ENCODE measurements at regions not wholly inside any gene's neighbourhood (a gene's known extent, or its start where the extent isn't known, plus 50 kb on each side); places are given as distances from the start of the nearest gene placed in this dataset.

DNA sequence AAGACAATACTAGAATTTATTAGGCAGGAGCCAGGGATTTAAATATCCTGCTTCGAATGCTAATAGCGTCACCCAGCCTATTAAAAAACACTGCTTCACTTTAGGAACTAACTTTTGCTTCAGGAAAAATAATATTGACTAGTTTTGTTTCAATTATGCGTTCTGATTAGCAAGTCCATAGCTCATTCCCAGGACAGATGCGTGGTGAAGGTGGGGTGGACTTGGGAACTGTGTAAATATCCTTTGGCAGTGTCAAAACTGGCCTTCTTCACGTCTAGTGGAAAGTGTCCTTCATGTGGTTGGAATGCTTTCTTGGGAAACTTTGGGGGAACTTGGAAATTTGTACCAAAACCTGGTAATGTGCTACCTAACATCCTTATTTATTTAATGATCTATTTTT lies 474.8 kb upstream of the NOVA1 start:
- no peak overlapping the region for H3K4me3 ChIP-seq (ENCODE audit: insufficient read depth, low read length)
- H3K79me2 ChIP-seq (ENCODE audit: insufficient read depth, low read length), result no peaks in the 10 kb centered on the region
- no peaks in the 10 kb centered on the region for H4K20me1 ChIP-seq (ENCODE audit: insufficient read depth, low read length)
- no peaks in the 10 kb centered on the region for H3K27me3 ChIP-seq (ENCODE audit: insufficient read depth, low read length)
- no peak overlapping the region for H3K4me2 ChIP-seq (ENCODE audit: insufficient read depth, low read length)
- H3K4me1 ChIP-seq (ENCODE audit: insufficient read depth, low read length), result no peaks in the 10 kb centered on the region
- H3K9me3 ChIP-seq (ENCODE audit: low read depth, low read length), result peaks cover 1% of the 10 kb centered on the region
- TF ChIP-seq, protein P1, sequence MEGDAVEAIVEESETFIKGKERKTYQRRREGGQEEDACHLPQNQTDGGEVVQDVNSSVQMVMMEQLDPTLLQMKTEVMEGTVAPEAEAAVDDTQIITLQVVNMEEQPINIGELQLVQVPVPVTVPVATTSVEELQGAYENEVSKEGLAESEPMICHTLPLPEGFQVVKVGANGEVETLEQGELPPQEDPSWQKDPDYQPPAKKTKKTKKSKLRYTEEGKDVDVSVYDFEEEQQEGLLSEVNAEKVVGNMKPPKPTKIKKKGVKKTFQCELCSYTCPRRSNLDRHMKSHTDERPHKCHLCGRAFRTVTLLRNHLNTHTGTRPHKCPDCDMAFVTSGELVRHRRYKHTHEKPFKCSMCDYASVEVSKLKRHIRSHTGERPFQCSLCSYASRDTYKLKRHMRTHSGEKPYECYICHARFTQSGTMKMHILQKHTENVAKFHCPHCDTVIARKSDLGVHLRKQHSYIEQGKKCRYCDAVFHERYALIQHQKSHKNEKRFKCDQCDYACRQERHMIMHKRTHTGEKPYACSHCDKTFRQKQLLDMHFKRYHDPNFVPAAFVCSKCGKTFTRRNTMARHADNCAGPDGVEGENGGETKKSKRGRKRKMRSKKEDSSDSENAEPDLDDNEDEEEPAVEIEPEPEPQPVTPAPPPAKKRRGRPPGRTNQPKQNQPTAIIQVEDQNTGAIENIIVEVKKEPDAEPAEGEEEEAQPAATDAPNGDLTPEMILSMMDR (IDR thresholded peaks at IDR 0.05; ENCODE audit: extremely low read depth, low read depth, low read length), result no peak
- no peaks in the 10 kb centered on the region for H3K36me3 ChIP-seq (ENCODE audit: insufficient read depth, low read length)
- no peak overlapping the region for H3K27ac ChIP-seq (ENCODE audit: low read depth, low read length)
- no peak for DNase-seq (ENCODE audit: insufficient read length, low spot score, missing footprints)
- no peak overlapping the region for H2AFZ ChIP-seq (ENCODE audit: low read length)

DNA sequence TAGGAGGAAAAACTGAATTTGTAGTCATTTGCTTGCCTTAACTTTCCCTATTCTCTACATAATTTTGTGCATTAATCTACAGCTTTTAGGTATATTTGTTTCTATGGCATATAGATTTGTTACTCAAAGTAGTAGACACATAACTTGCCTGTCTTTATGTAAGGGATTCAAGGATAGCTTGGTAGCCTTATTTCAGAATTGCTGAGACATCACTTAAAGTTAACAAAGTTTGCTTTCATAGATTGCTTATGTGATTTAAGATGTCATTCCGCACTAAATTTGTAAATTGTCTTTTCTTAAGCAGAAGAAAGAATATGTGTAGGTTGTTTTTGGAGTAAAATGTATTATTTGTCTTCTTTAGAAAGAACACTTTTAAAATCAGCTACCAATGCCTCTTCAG lies 477.7 kb upstream of the NOVA1 start:
- Histone ChIP-seq H3K36me3 (ENCODE audit: insufficient read depth, low read length) (no peaks in the 10 kb centered on the region), H3K4me2 (ENCODE audit: insufficient read depth, low read length) (no peak overlapping the region), H3K79me2 (ENCODE audit: insufficient read depth, low read length) (no peaks in the 10 kb centered on the region), H3K9me3 (ENCODE audit: low read depth, low read length) (no peaks in the 10 kb centered on the region), H3K27ac (ENCODE audit: low read depth, low read length) (no peak overlapping the region), H2AFZ (ENCODE audit: low read length) (no peak overlapping the region), H3K27me3 (ENCODE audit: insufficient read depth, low read length) (no peaks in the 10 kb centered on the region), H3K4me3 (ENCODE audit: insufficient read depth, low read length) (no peak overlapping the region), H3K4me1 (ENCODE audit: insufficient read depth, low read length) (no peaks in the 10 kb centered on the region), H4K20me1 (ENCODE audit: insufficient read depth, low read length) (no peaks in the 10 kb centered on the region)
- TF ChIP-seq, protein P1 (IDR thresholded peaks at IDR 0.05; ENCODE audit: extremely low read depth, low read depth, low read length), result no peak
- no peak for DNase-seq (ENCODE audit: insufficient read length, low spot score, missing footprints)

DNA sequence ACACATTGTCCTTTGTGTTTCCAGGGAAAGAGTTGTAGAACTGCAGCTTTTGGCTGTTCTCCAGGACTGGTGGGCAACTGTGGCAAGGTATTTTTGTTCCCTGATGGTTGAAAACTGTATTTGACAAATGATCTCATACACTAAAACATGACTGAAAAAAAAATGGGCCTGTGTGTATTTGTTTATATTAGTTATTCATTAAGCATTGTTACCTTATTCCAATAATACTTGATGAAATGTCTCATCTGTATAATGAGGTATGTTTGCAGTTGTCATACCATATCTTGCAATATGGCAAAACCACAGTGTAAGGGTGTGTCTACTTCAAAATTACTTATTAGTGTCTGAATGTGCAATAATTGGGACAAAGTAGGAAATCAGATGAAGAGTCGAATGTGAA lies 479.4 kb upstream of the NOVA1 start:
- Histone ChIP-seq H3K4me1 (ENCODE audit: insufficient read depth, low read length) (no peaks in the 10 kb centered on the region), H3K36me3 (ENCODE audit: insufficient read depth, low read length) (no peaks in the 10 kb centered on the region), H3K27me3 (ENCODE audit: insufficient read depth, low read length) (no peaks in the 10 kb centered on the region), H3K4me2 (ENCODE audit: insufficient read depth, low read length) (no peak overlapping the region), H3K4me3 (ENCODE audit: insufficient read depth, low read length) (no peak overlapping the region), H4K20me1 (ENCODE audit: insufficient read depth, low read length) (no peaks in the 10 kb centered on the region), H3K9me3 (ENCODE audit: low read depth, low read length) (no peaks in the 10 kb centered on the region), H3K79me2 (ENCODE audit: insufficient read depth, low read length) (no peaks in the 10 kb centered on the region), H2AFZ (ENCODE audit: low read length) (no peak overlapping the region), H3K27ac (ENCODE audit: low read depth, low read length) (no peak overlapping the region)
- TF ChIP-seq, protein P1 (IDR thresholded peaks at IDR 0.05; ENCODE audit: extremely low read depth, low read depth, low read length), result no peak
- no peak for DNase-seq (ENCODE audit: insufficient read length, low spot score, missing footprints)

DNA sequence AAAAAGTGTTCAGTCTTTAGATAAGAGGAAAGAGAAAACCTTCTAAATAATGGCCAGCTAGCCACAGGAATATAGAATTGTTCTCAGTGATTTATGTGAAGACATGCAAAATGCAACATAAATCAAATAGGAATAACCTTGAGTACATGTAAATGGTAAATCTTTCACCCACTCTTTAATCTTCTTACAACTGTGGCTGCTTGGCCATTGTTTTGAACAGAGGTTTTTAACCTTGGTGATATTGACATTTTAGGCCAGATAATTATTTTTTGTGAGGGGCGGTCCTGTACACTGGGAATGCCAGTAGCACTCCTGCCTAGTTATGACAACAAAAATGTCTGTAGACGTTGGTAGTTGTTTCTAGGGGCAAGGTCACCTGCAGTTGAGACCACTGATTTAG lies 479.9 kb upstream of the NOVA1 start:
- Histone ChIP-seq H3K27me3 (ENCODE audit: insufficient read depth, low read length) (no peaks in the 10 kb centered on the region), H3K9me3 (ENCODE audit: low read depth, low read length) (no peaks in the 10 kb centered on the region), H3K27ac (ENCODE audit: low read depth, low read length) (no peak overlapping the region), H3K4me3 (ENCODE audit: insufficient read depth, low read length) (no peak overlapping the region), H3K4me1 (ENCODE audit: insufficient read depth, low read length) (no peaks in the 10 kb centered on the region), H2AFZ (ENCODE audit: low read length) (no peak overlapping the region), H4K20me1 (ENCODE audit: insufficient read depth, low read length) (no peaks in the 10 kb centered on the region), H3K36me3 (ENCODE audit: insufficient read depth, low read length) (no peaks in the 10 kb centered on the region), H3K79me2 (ENCODE audit: insufficient read depth, low read length) (no peaks in the 10 kb centered on the region), H3K4me2 (ENCODE audit: insufficient read depth, low read length) (no peak overlapping the region)
- TF ChIP-seq, protein P1 (IDR thresholded peaks at IDR 0.05; ENCODE audit: extremely low read depth, low read depth, low read length), result no peak
- DNase-seq (ENCODE audit: insufficient read length, low spot score, missing footprints), result no peak
